ENCODE measurements at regions not wholly inside any gene's neighbourhood (a gene's known extent, or its start where the extent isn't known, plus 50 kb on each side); places are given as distances from the start of the nearest gene placed in this dataset.

DNA sequence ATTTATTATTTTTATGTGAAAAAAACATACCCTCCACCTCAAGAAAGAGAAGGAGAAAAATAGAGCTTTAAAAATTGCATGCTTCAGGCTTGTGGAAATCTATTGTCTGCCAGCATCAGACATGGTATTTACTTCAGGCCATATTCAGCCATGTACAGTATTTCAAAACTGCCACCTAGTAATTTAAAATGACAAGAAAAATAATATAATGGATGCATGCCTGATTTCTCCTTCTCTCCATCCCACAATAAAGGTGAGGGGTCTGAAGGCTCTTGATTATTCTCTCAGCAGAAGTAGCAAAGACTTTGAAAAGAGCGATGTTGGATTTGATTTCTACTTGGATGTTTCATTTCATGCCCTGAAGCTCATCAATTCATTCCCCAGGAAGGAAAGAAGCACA lies 250.7 kb downstream of the TBC1D4 start:
- H3K27me3 ChIP-seq (ENCODE audit: low read depth) = no peaks in the 10 kb centered on the region
- TF ChIP-seq, protein P1, sequence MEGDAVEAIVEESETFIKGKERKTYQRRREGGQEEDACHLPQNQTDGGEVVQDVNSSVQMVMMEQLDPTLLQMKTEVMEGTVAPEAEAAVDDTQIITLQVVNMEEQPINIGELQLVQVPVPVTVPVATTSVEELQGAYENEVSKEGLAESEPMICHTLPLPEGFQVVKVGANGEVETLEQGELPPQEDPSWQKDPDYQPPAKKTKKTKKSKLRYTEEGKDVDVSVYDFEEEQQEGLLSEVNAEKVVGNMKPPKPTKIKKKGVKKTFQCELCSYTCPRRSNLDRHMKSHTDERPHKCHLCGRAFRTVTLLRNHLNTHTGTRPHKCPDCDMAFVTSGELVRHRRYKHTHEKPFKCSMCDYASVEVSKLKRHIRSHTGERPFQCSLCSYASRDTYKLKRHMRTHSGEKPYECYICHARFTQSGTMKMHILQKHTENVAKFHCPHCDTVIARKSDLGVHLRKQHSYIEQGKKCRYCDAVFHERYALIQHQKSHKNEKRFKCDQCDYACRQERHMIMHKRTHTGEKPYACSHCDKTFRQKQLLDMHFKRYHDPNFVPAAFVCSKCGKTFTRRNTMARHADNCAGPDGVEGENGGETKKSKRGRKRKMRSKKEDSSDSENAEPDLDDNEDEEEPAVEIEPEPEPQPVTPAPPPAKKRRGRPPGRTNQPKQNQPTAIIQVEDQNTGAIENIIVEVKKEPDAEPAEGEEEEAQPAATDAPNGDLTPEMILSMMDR (IDR thresholded peaks at IDR 0.05) = no peak
- intact Hi-C loops (cut with DNase I) = no loop called here
- no peaks in the 10 kb centered on the region for H3K4me1 ChIP-seq
- no peak for ATAC-seq
- no peak overlapping the region for H3K4me3 ChIP-seq
- H3K36me3 ChIP-seq = no peaks in the 10 kb centered on the region
- no peak for DNase-seq
- peaks cover 4% of the 10 kb centered on the region for H3K9me3 ChIP-seq
- H3K27ac ChIP-seq = no peak overlapping the region

DNA sequence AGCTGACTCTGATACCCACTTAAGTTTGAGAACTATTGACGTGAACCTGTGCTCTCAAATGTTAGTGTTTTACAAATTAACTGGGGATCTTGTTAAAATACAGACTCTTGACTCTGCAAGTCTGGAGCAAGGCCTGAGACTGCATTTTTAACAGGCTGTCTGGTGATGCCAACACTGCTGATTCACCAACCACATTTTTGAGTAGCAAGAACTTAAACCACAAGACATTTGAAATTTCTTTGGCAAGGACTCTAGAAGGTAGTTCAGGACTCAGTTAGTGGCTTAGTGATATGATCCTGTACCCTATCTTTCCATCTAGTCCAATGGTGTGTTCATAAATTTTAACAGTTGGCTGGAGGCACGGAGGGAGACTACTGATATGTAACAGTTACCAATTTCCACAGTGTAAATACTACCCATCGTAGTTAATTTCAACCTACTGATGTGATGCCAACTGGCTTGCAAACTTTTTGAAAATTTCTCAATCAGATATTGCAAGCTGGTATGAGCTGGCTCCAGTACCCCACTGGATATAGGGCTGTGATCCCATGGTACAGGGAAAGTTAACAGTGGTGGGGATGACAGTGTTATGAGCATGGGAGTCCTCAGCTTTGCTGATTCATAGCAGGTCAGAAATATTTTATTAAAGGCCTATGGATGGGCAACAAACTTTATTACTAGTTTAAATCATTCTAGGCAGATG lies 255.1 kb downstream of the TBC1D4 start:
- DNase-seq (no peak), ATAC-seq (peak; percentile 69 to 75)
- H3K4me3 ChIP-seq = no peak overlapping the region
- H3K27me3 ChIP-seq (ENCODE audit: low read depth) = no peaks in the 10 kb centered on the region
- H3K36me3 ChIP-seq = no peaks in the 10 kb centered on the region
- TF ChIP-seq, protein P1 (IDR thresholded peaks at IDR 0.05) = no peak
- H3K4me1 ChIP-seq = no peaks in the 10 kb centered on the region
- H3K9me3 ChIP-seq = peaks cover 4% of the 10 kb centered on the region
- intact Hi-C loops (cut with DNase I) = no loop called here
- peak overlapping the region; percentile 44 for H3K27ac ChIP-seq

DNA sequence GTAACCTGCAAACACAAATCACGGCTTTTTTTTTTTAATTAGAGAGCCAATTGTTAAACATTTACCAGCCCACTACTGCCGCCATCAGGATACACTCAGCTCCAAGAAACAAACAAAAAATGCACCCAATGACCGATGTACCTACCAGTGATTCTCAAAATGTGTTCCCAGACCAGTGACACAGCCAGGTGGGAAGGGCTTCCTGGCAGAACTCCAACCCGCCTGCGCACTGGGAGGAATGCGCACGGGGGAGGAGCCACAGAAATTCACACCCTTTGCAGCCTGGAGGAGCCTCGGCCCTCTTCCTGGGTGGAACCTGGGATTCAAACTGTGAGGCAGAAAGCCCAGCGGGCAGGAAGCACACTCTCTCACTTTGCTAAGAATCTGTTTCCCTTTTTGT lies 255.9 kb downstream of the TBC1D4 start:
- Histone ChIP-seq H3K27ac (peak overlapping the region; percentile 44), H3K36me3 (no peaks in the 10 kb centered on the region), H3K9me3 (no peaks in the 10 kb centered on the region), H3K4me3 (no peak overlapping the region), H3K4me1 (no peaks in the 10 kb centered on the region), H3K27me3 (ENCODE audit: low read depth) (no peaks in the 10 kb centered on the region)
- intact Hi-C loops (cut with DNase I) = no loop called here
- TF ChIP-seq, protein P1 (IDR thresholded peaks at IDR 0.05) = no peak
- DNase-seq (peak; percentile 67), ATAC-seq (peak; percentile 91 to 93)

DNA sequence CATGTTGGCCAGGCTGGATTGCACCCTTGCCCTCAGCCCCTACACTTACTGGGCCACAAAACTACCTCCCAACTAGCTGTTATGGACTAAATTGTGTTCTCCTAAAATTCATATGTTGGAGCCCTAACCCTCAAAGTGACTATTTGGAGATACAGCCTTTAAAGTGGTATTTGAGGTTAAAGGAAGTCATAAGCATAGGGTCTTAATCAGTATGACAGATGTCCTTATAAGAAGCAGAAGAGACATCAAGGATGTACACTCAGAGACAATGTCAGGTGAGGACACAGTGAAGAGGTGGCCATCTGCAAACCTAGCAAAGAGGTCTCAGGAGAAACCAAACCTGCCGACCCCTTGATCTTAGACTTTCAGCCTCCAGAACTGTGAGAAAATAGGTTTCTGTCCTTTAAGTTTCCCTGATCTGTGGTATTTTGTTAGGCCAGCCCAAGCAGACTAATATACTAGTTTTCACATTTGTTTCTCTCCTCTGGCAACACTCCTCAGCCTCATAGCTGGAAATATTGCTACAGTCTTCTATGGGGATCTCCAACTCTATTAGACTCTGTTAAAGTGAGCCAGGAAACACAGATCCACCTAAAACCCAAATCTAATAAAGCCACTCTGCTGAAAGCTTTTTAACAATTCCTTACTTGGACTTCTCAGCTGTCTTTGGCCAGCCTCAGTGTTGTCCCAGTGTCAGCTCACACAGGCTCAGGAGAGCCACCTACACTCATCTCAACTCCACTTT lies 256.5 kb downstream of the TBC1D4 start:
- Histone ChIP-seq H3K36me3 (no peaks in the 10 kb centered on the region), H3K4me1 (no peaks in the 10 kb centered on the region), H3K4me3 (no peak overlapping the region), H3K27ac (no peak overlapping the region), H3K9me3 (no peaks in the 10 kb centered on the region), H3K27me3 (ENCODE audit: low read depth) (no peaks in the 10 kb centered on the region)
- ATAC-seq (no peak), DNase-seq (no peak)
- TF ChIP-seq, protein P1 (IDR thresholded peaks at IDR 0.05) = no peak
- intact Hi-C loops (cut with DNase I) = no loop called here

DNA sequence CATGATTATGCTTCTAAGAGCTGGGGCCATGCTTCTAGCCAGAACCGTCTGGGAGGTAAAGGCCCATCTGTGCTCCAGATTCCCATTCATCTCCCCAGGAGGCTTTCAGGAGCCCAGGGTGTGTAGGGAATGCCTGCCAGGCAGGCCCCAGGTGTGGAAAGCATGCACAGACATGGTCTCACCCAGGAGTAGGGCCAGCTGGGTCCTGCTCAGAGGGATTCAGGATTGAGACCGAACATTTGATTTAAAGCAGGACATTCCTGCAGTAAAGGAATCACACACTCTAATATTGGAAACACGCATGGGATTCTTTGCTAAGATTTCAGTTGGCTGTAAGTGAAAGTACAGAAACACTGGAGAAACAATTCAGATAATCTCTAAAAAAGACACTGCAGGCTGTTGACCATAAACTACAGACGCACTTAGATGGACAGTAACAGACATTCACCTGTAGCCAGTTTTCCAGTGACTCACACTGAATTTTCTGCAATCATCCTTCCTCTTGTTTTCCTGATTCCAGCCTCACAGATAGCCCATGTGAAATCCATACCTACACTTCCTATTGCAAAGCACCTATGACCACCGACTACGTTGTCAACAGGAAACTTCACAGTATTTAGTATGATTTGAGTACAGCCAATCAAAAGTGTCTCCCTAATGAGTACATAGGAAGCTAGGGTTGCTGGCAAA lies 257.8 kb downstream of the TBC1D4 start:
- H3K27me3 ChIP-seq (ENCODE audit: low read depth) = peaks cover 7% of the 10 kb centered on the region
- no peak overlapping the region for H3K27ac ChIP-seq
- no peak overlapping the region for H3K4me3 ChIP-seq
- intact Hi-C loops (cut with DNase I) = no loop called here
- H3K4me1 ChIP-seq = peaks cover 6% of the 10 kb centered on the region
- no peaks in the 10 kb centered on the region for H3K36me3 ChIP-seq
- ATAC-seq = no peak
- DNase-seq = no peak
- no peaks in the 10 kb centered on the region for H3K9me3 ChIP-seq
- TF ChIP-seq, protein P1 (IDR thresholded peaks at IDR 0.05) = no peak

All from lower lobe of right lung (tissue), 2 donors.